Hindlimb muscle (tissue), 1 donor: ENCODE measurements at regions not wholly inside any gene's neighbourhood (a gene's known extent, or its start where the extent isn't known, plus 50 kb on each side); places are given as distances from the start of the nearest gene placed in this dataset.

Experiments used
- DNase-seq: peaks from one replicate; pipeline ENCODE4 v3.0.0-alpha.2; 2013

- DNase-seq, result peak; percentile 16
Observed at GRCh38 chr7:68107261-68107660, 1110.6 kb downstream of the TYW1 start.

- no peak for DNase-seq
Observed at GRCh38 chr7:68107968-68108367, 1111.3 kb downstream of the TYW1 start.

DNA sequence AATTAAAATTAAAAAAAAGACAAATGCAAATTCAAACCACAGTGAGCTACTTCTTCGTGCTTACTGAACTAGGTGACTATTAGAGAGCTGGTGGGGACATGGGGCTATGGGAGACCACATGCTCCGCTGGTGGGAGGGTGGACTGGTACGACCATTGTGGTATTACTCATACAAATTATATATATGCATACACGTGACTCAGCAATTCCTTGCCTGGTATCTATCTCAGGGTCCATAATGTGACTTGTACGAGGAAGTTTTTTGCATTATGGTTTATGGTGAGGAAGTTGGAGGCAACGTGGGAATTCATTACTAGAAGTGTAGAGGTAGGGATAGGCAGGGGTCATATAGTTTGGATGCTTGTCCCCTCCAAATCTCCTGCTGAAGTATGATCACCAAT lies 1112.7 kb downstream of the TYW1 start:
- DNase-seq, result no peak

DNA sequence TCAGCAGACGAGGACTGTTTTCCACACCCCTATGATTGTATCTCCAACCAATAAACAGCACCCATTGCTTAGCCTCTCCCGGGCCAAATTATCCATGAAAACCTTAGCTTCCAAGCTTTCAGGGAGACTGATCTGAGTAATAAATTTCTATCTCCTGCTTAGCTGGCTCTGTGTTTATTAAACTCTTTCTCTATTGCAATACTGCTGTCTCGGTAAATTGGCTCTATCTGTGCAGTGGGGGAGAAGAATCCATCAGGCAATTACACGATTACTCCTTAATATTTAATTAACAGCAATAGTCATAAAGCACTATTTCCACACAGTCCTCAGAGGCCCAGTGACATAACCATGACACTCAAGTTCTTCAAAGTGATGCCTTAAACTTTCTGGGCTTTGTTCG lies 1122.8 kb downstream of the TYW1 start:
- no peak for DNase-seq

DNA sequence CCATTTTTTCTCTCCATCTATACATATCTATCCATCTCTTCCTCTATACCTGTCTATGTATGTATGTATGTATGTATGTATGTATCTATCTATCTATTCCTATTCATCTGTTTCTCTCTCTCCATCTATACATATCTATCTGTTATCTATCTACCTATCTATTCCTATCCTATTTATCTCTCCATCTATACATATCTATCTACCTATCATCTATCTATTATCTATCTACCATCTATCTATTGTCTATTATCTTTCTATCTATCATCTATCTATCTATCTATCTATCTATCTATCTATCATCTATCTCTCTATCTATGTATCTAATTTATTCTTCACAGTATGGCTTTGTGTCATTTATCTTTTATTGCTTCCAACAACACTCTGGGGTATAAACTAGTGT lies 1124.4 kb downstream of the TYW1 start:
- DNase-seq, result no peak

DNA sequence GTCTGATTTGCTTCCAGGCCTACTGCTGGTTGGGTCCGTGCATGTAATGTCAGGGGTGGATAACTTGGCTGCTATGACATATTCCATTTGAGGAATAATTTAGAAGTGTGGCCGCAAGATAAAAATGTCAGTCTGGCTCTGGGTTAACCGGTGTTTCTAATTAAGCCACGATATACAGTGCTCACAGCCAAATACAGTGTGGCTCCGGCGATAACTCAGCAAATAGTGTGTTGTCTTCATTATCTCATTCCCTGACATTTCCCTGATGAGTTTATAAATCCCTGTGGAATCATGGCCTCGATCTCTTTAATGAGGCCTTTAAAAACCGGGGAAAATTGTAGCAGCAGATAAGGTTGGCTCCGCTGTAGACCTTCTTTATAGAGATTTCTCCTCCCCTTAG lies 1125.0 kb downstream of the TYW1 start:
- DNase-seq, result no peak

DNA sequence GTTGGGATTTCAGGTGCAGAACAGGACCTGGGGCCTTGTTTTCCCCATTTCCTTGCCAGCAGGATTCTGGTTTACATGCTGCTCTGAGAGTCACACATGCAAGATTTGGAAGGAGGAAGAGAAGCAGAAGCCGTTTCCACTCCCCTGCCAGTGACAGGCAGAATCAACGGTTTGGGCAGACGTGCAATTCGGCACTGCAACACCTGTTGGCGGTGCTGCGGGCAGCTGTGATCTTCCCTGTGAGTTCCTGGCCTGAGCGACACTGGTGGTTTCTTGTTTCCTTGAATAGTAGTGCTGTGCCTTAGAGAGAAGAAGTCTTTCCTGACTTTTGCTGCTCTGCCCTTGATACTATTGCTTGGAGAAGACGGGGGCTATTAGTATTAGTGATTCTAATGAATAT lies 1126.2 kb downstream of the TYW1 start:
- DNase-seq, result no peak

DNA sequence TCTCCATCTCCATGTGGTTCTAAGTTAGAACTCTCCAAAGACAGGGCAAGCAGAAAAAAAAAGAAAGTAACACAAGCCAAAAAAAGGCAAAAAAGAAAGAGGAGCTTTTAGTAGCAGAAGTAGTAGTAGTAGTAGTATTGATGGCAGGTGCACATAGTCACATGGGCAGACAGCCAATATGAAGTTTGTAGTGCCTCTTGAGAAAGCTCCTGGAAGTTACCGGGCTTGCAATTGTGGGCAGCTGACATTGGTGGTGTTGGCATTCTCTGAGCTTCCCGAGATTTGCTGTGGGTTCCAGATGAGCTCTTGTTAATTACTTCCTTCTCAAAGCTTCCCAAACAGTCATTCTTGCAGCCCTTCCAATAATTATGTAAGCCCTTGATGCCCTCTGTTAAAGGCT lies 1128.5 kb downstream of the TYW1 start:
- no peak for DNase-seq

DNA sequence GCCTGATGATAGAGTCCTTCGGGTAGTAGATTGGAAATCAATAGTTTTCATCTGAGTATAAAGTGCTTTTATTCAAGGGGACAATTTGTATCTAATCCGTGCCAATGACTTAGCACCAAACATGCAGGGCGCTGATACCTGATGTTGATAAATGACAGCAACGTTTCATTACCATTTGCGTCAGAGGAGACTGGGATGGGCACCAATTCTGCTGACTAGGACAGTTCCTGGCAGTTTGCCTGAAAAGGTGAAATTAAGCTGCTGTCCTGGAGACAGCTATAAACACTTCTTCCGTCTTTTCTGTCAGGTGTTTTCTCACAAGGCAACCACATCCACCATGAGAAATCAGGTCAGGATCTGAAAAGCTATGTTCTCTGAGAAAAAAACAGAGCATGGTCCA lies 1136.4 kb downstream of the TYW1 start:
- DNase-seq, result no peak

GRCh38 chr7:68143345-68143744 lies 1146.7 kb downstream of the TYW1 start:
- DNase-seq, result no peak

- DNase-seq, result no peak
Observed at GRCh38 chr7:68146983-68147382, 1150.3 kb downstream of the TYW1 start.

DNA sequence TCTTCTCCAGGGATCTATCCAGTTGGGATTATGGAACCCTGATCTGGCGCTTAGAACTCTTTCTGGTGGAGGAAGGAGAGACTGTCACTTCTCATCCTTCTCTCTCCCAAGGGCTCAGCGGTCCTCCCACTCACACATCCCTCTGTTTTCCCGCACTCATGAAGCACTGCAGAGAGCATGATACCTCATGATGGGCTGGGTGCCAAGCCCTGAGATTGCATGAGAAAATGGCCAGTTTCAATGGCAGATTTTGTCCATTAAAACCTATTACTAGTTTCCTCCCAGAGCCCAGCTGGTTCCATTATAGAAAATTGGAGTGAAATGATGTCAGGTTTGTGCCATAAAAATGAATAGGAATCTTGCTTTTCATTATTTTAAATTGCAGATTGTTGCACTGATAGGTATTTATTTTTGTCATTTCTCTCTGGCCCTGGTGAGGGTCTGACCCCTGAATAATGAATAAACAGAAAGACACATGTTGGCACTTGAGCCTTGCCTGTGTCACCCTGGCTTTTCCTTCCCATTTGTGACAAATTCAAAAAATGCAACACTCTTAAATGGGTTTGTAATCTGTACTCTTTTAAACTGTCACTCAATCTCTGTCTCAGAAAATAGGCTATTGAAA lies 1151.1 kb downstream of the TYW1 start:
- no peak for DNase-seq

- DNase-seq, result no peak
Observed at GRCh38 chr7:68148440-68148839, 1151.8 kb downstream of the TYW1 start.

DNA sequence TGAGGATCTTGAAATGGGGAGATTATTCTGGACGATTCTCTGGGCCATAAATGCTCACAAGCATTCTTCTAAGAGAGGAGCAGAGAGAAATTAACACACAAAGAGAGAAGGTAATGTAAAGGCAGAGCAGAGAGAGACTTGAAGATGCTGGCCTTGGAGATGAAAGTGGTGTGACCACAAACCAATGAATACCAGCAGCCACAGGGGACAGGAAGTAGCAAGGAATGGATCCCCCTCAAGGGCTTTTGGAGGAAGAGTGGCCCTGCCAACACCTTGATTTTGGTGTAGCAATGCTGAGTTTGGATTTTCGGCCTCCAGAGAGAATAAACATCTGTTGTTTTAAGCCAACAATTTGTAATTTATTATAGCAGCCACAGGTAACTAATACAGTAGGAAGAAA lies 1155.6 kb downstream of the TYW1 start:
- DNase-seq, result no peak

- no peak for DNase-seq
Observed at GRCh38 chr7:68155676-68156075, 1159.0 kb downstream of the TYW1 start.

GRCh38 chr7:68158686-68159295 lies 1162.2 kb downstream of the TYW1 start:
- no peak for DNase-seq

GRCh38 chr7:68162712-68163111 lies 1166.1 kb downstream of the TYW1 start:
- no peak for DNase-seq

DNA sequence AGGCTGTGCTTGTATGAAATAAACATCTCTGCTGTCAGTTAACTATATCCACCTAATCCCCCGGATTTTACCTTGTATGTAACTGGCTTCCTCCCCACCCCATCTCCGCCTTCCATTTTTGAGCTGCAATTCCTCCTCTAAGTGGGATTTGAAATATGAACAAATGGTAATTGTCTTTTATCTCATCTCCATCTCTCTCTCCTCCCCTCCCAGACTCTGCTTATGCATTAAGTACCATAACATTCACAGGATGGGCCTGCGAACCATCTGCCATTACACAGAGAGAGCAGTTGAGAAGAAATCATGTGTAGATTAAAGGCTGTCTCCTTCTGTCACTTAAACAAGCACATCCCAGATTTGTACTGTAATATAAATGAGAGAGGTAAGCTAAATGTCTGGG lies 1169.9 kb downstream of the TYW1 start:
- DNase-seq, result no peak

DNA sequence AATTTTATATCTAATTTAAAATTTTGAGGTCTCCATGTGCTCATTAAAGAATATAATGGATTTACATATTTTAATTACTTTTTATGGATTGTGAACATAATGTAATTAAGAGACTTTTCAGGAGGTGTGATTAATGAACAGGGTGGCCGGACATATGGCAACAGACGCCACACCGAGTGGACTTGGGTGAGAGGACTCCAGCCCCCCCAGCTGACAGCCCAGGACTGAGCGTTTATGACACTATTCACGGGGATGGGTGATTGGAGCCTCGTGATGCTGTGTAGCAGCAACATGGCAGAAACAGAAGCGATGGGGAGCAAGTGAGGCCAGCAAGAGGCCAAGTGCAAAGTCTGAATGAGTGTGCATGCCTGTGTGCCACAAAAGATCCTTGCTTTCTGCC lies 1176.9 kb downstream of the TYW1 start:
- no peak for DNase-seq

DNA sequence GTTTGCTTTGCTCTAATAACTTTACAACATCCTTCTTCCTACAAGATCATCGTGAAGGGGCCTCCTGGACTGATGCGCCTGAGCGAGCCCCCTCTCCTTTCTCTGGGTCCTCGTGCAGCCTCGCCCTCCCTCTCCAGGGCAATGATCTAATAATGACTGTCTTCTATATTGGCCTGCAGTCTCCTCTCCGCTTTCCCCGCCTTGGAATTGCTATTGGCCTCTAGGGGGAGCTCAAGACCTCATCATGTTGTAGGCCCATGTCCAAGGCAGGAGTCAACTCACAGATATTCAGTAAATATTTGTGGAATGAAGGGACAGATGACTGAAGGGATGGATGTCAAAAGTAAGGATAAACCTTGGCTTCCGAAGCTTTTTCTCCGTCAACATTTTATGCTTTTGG lies 1180.3 kb downstream of the TYW1 start:
- peak; percentile 79 for DNase-seq

DNA sequence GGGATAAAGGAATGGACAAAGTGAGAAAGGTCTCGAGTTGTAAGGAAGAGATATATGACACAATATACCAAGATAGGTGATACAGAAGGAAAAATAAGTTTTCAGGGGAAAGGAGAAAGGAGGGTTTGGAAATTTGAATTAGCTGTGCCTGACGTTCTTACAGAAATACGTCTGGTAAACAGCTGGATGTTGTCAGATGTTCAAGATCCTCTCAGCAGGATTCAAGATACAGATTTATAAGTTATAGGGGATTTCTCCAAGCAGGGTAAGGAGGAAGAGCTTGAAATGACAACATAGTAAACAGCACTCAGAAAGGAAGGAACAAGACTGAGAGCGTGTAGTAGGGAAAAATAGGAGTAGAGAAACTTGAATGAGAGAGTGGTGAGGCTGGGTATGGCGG lies 1184.1 kb downstream of the TYW1 start:
- DNase-seq, result peak; percentile 32

- no peak for DNase-seq
Observed at GRCh38 chr7:68183176-68183575, 1186.5 kb downstream of the TYW1 start.

GRCh38 chr7:68185631-68186456 lies 1189.2 kb downstream of the TYW1 start:
- peak; percentile 74 for DNase-seq

DNA sequence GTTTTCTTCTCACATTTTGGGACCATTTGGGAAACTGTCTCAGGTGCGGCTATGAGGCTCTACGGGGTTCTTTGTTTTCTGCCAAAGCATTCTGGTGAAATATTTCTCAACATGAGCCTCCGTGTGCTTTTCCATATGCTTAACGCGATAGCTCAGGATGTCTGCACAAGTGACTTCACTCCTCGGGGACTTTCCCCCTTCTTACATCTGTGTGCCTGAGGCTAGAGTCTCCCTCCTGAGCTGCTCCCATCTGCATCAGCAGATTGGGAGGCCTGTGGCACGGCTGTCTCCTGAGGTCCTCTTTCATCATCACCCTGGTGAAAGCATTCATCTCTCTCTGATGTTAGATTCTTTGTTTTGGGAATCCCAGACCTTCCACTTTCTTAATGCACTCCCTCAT lies 1190.9 kb downstream of the TYW1 start:
- DNase-seq, result no peak
